CD14-positive monocyte (primary cell): ENCODE measurements at regions not wholly inside any gene's neighbourhood (a gene's known extent, or its start where the extent isn't known, plus 50 kb on each side); places are given as distances from the start of the nearest gene placed in this dataset.

Experiments
- DNase-seq, 3 donors: peaks; one replicate each; pipeline ENCODE4 v3.0.0-alpha.2; 2011 to 2022
- H2AFZ ChIP-seq: 2 replicates; pipeline ENCODE4 v1.6.0; 2012; ENCODE audit warnings: mild to moderate bottlenecking, low read depth, low read length, inconsistent platforms; ENCODE audit not compliant: insufficient read depth, poor library complexity, severe bottlenecking
- H3K27ac ChIP-seq, 2 donors: 1 replicate in 1 of 2; 2 replicates in 1 of 2; pipeline ENCODE4 v1.5.1; 2012 to 2013; ENCODE audit warnings: low read length in 2 of 2, control low read depth in 1 of 2, inconsistent platforms in 1 of 2, low read depth in 1 of 2, mild to moderate bottlenecking in 1 of 2
- H3K27me3 ChIP-seq, 2 donors: one replicate each; pipeline versions ENCODE4 v1.6.0 to v1.6.1; 2011 to 2013; ENCODE audit warnings: low read length in 2 of 2; ENCODE audit not compliant: control insufficient read depth in 2 of 2, insufficient read depth in 2 of 2
- H3K36me3 ChIP-seq, 2 donors: replicated peaks in 1 of 2; 1 replicate in 1 of 2; 2 replicates in 1 of 2; pipeline versions ENCODE4 v1.5.1 to v1.6.1; 2012 to 2013; ENCODE audit warnings: low read length in 2 of 2, control low read depth in 1 of 2, inconsistent platforms in 1 of 2, mild to moderate bottlenecking in 1 of 2; ENCODE audit not compliant: insufficient read depth in 2 of 2, control insufficient read depth in 1 of 2
- H3K4me1 ChIP-seq, 2 donors: 1 replicate in 1 of 2; 2 replicates in 1 of 2; pipeline versions ENCODE4 v1.5.1 to v1.6.1; 2012 to 2013; ENCODE audit warnings: low read length in 2 of 2, control low read depth in 1 of 2, inconsistent platforms in 1 of 2, mild to moderate bottlenecking in 1 of 2, moderate library complexity in 1 of 2; ENCODE audit not compliant: insufficient read depth in 2 of 2, control insufficient read depth in 1 of 2
- H3K4me2 ChIP-seq: replicated peaks from 2 replicates; pipeline ENCODE3; 2012; ENCODE audit warnings: low read length, moderate library complexity, mild to moderate bottlenecking; ENCODE audit not compliant: poor library complexity, severe bottlenecking; ENCODE audit errors: extremely low read depth
- H3K4me3 ChIP-seq, 3 experiments: fragments of 200-600 bp in 1 of 3; sonication (generic) in 1 of 3; replicated peaks in 1 of 3; 1 replicate in 2 of 3; 2 replicates in 1 of 3; pipeline ENCODE4 v1.5.1; 2011 to 2013; ENCODE audit warnings: low read length in 3 of 3, mild to moderate bottlenecking in 3 of 3, control low read depth in 2 of 3, low read depth in 2 of 3, inconsistent platforms in 1 of 3, moderate library complexity in 1 of 3
- H3K79me2 ChIP-seq: 2 replicates; pipeline ENCODE4 v1.6.0; 2012; ENCODE audit warnings: mild to moderate bottlenecking, control low read depth, inconsistent platforms, low read length, moderate library complexity; ENCODE audit not compliant: insufficient read depth
- H3K9ac ChIP-seq: 2 replicates; pipeline ENCODE4 v1.6.0; 2017; ENCODE audit warnings: low read length, mild to moderate bottlenecking; ENCODE audit not compliant: insufficient read depth, poor library complexity, severe bottlenecking
- H3K9me3 ChIP-seq, 2 donors: replicated peaks in 1 of 2; 1 replicate in 1 of 2; 2 replicates in 1 of 2; pipeline versions ENCODE4 v1.5.1 to v1.6.1; 2012 to 2013; ENCODE audit warnings: low read length in 2 of 2, control low read depth in 1 of 2; ENCODE audit not compliant: control insufficient read depth in 1 of 2, insufficient read depth in 1 of 2
- H4K20me1 ChIP-seq: 2 replicates; pipeline ENCODE4 v1.6.0; 2012; ENCODE audit warnings: mild to moderate bottlenecking, low read length, control low read depth, moderate library complexity; ENCODE audit not compliant: insufficient read depth
- H3K27ac Mint-ChIP-seq, 7 donors: one replicate each; pipeline ENCODE4 v1.8.0; 2020; ENCODE audit warnings: mild to moderate bottlenecking in 7 of 7, mixed read lengths in 7 of 7, moderate library complexity in 6 of 7, inconsistent platforms in 2 of 7
- H3K27me3 Mint-ChIP-seq, 3 donors: one replicate each; pipeline ENCODE4 v1.8.0; 2021 to 2022; ENCODE audit warnings: low read depth in 3 of 3, mild to moderate bottlenecking in 3 of 3, mixed read lengths in 3 of 3, moderate library complexity in 3 of 3, inconsistent platforms in 1 of 3
- H3K36me3 Mint-ChIP-seq, 2 donors: one replicate each; pipeline ENCODE4 v1.8.0; 2020; ENCODE audit warnings: mixed read lengths in 2 of 2, inconsistent platforms in 1 of 2, mild to moderate bottlenecking in 1 of 2
- H3K4me1 Mint-ChIP-seq: one replicate; pipeline ENCODE4 v1.8.0; 2020; ENCODE audit warnings: mild to moderate bottlenecking, mixed read lengths
- H3K4me3 Mint-ChIP-seq, 2 donors: one replicate each; pipeline ENCODE4 v1.8.0; 2020; ENCODE audit warnings: mild to moderate bottlenecking in 2 of 2, mixed read lengths in 2 of 2, moderate library complexity in 1 of 2
- H3K9me3 Mint-ChIP-seq, 7 donors: one replicate each; pipeline ENCODE4 v1.8.0; 2020 to 2022; ENCODE audit warnings: mixed read lengths in 7 of 7, mild to moderate bottlenecking in 6 of 7, moderate library complexity in 6 of 7, inconsistent platforms in 2 of 7
- CTCF ChIP-seq: fragments of 200-600 bp; IDR thresholded peaks from one replicate; pipeline ENCODE4 v1.8.0; 2022; ENCODE audit warnings: antibody characterized with exemption, mild to moderate bottlenecking
- WGBS: methylation state at CpG from one replicate; pipeline ENCODE4 v1.1.5; 2013; ENCODE audit warnings: missing lambda C conversion rate; ENCODE audit not compliant: insufficient coverage; 5-methylcytosine and 5-hydroxymethylcytosine counted together
- intact Hi-C, 2 donors: fragments of 100-400 bp; cut with micrococcal nuclease; formaldehyde crosslinking; loops; one replicate each; pipeline versions ENCODE4 v1.15.0 to v1.15.1; 2023

- intact Hi-C loops: no loop called here
- Mint-ChIP-seq H3K4me3 (no peak overlapping the region), H3K4me1 (peaks cover 4% of the 10 kb centered on the region), H3K9me3 (no peaks in the 10 kb centered on the region), H3K27ac (no peak overlapping the region), H3K36me3 (no peaks in the 10 kb centered on the region), H3K27me3 (peaks cover 5 to 8% (median 5%) of the 10 kb centered on the region in 3 donors)
- Histone ChIP-seq H3K4me3 (no peak overlapping the region), H4K20me1 (no peaks in the 10 kb centered on the region), H3K79me2 (no peaks in the 10 kb centered on the region), H3K9me3 (no peaks in the 10 kb centered on the region), H3K36me3 (no peaks in the 10 kb centered on the region), H2AFZ (no peak overlapping the region), H3K9ac (no peak overlapping the region), H3K4me1 (no peaks in the 10 kb centered on the region), H3K27me3 (no peaks in the 10 kb centered on the region), H3K4me2 (no peak overlapping the region), H3K27ac (no peak overlapping the region)
- 80% methylated on average over 1 of the region's 3 CpGs for WGBS
- TF ChIP-seq CTCF: no peak
- DNase-seq: no peak
Observed at GRCh38 chr1:29946057-29946456, 709.7 kb downstream of the PTPRU start.

GRCh38 chr1:29945426-29945825 lies 709.1 kb downstream of the PTPRU start:
- intact Hi-C loops: no loop called here
- Mint-ChIP-seq H3K9me3 (no peaks in the 10 kb centered on the region), H3K4me3 (no peak overlapping the region), H3K36me3 (no peaks in the 10 kb centered on the region), H3K4me1 (peaks cover 4% of the 10 kb centered on the region), H3K27me3 (peaks cover 5 to 8% (median 5%) of the 10 kb centered on the region in 3 donors), H3K27ac (no peak overlapping the region)
- no peak overlapping the region for H3K9ac ChIP-seq
- H3K9me3 ChIP-seq: no peaks in the 10 kb centered on the region
- H3K4me2 ChIP-seq: no peak overlapping the region
- TF ChIP-seq CTCF: no peak
- no peaks in the 10 kb centered on the region for H4K20me1 ChIP-seq
- 43% methylated on average over 7 of the region's 10 CpGs for WGBS
- no peak overlapping the region for H2AFZ ChIP-seq
- no peak overlapping the region for H3K4me3 ChIP-seq
- no peaks in the 10 kb centered on the region for H3K36me3 ChIP-seq
- no peaks in the 10 kb centered on the region for H3K4me1 ChIP-seq
- H3K27ac ChIP-seq: no peak overlapping the region
- no peaks in the 10 kb centered on the region for H3K27me3 ChIP-seq
- no peak for DNase-seq
- H3K79me2 ChIP-seq: no peaks in the 10 kb centered on the region
